HUES6 (cell line): ENCODE measurements at regions not wholly inside any gene's neighbourhood (a gene's known extent, or its start where the extent isn't known, plus 50 kb on each side); places are given as distances from the start of the nearest gene placed in this dataset.

Source experiments
- H3K27ac ChIP-seq: 2 replicates; pipeline ENCODE4 v1.7.0; 2013; ENCODE audit warnings: low read depth, mild to moderate bottlenecking, low read length, inconsistent platforms
- H3K27me3 ChIP-seq: 2 replicates; pipeline ENCODE4 v1.6.1; 2013; ENCODE audit warnings: low read length; ENCODE audit not compliant: control insufficient read depth, insufficient read depth
- H3K36me3 ChIP-seq: 2 replicates; pipeline ENCODE4 v1.6.1; 2013; ENCODE audit warnings: low read length; ENCODE audit not compliant: control insufficient read depth, insufficient read depth
- H3K4me1 ChIP-seq: 2 replicates; pipeline ENCODE4 v1.6.1; 2013; ENCODE audit warnings: low read length; ENCODE audit not compliant: control insufficient read depth, insufficient read depth
- H3K4me3 ChIP-seq: 2 replicates; pipeline ENCODE4 v1.5.1; 2013; ENCODE audit warnings: low read depth, low read length
- H3K9ac ChIP-seq: one replicate; pipeline ENCODE4 v1.6.1; 2013; ENCODE audit warnings: mild to moderate bottlenecking, low read length
- H3K9me3 ChIP-seq: 2 replicates; pipeline ENCODE4 v1.6.1; 2013; ENCODE audit warnings: low read depth, low read length; ENCODE audit not compliant: control insufficient read depth, insufficient read depth

GRCh38 chr3:117144853-117145252, 435.3 kb downstream of the TUSC7 start:
- no peak overlapping the region for H3K4me3 ChIP-seq
- H3K27me3 ChIP-seq: no peaks in the 10 kb centered on the region

GRCh38 chr3:117145677-117146076, 436.1 kb downstream of the TUSC7 start:
- no peak overlapping the region for H3K27ac ChIP-seq
- H3K27me3 ChIP-seq: no peaks in the 10 kb centered on the region
- no peaks in the 10 kb centered on the region for H3K36me3 ChIP-seq
- no peak overlapping the region for H3K9ac ChIP-seq
- no peak overlapping the region for H3K4me3 ChIP-seq
- H3K9me3 ChIP-seq: no peaks in the 10 kb centered on the region
- peaks cover 11% of the 10 kb centered on the region; the same call in 1 of the 2 replicates for H3K4me1 ChIP-seq

More at GRCh38 chr3:117144853-117145252, 435.3 kb downstream of the TUSC7 start:
- Histone ChIP-seq H3K36me3 (no peaks in the 10 kb centered on the region), H3K4me1 (peaks cover 11% of the 10 kb centered on the region; the same call in 1 of the 2 replicates), H3K9me3 (no peaks in the 10 kb centered on the region), H3K9ac (no peak overlapping the region), H3K27ac (no peak overlapping the region)

GRCh38 chr3:117146571-117146970, 437.0 kb downstream of the TUSC7 start:
- no peak overlapping the region for H3K27ac ChIP-seq
- no peaks in the 10 kb centered on the region for H3K36me3 ChIP-seq
- peaks cover 11% of the 10 kb centered on the region; the same call in 1 of the 2 replicates for H3K4me1 ChIP-seq
- no peaks in the 10 kb centered on the region for H3K9me3 ChIP-seq
- no peaks in the 10 kb centered on the region for H3K27me3 ChIP-seq
- H3K9ac ChIP-seq: no peak overlapping the region
- no peak overlapping the region for H3K4me3 ChIP-seq

GRCh38 chr3:117149584-117149983, 440.0 kb downstream of the TUSC7 start:
- no peak overlapping the region for H3K4me3 ChIP-seq
- no peak overlapping the region for H3K9ac ChIP-seq
- H3K9me3 ChIP-seq: no peaks in the 10 kb centered on the region
- no peak overlapping the region for H3K27ac ChIP-seq
- H3K27me3 ChIP-seq: no peaks in the 10 kb centered on the region
- H3K4me1 ChIP-seq: peaks cover 11% of the 10 kb centered on the region; the same call in 1 of the 2 replicates
- H3K36me3 ChIP-seq: no peaks in the 10 kb centered on the region

- Histone ChIP-seq H3K4me1 (peaks cover 11% of the 10 kb centered on the region; the same call in 1 of the 2 replicates), H3K27me3 (no peaks in the 10 kb centered on the region), H3K9ac (no peak overlapping the region), H3K9me3 (no peaks in the 10 kb centered on the region), H3K36me3 (no peaks in the 10 kb centered on the region), H3K4me3 (no peak overlapping the region), H3K27ac (no peak overlapping the region)
Observed at GRCh38 chr3:117150628-117151027, 441.0 kb downstream of the TUSC7 start.

- Histone ChIP-seq H3K36me3 (no peaks in the 10 kb centered on the region), H3K9me3 (no peaks in the 10 kb centered on the region), H3K4me1 (peaks cover 3% of the 10 kb centered on the region; the same call in 1 of the 2 replicates), H3K4me3 (no peak overlapping the region), H3K27ac (no peak overlapping the region), H3K9ac (no peak overlapping the region), H3K27me3 (no peaks in the 10 kb centered on the region)
Observed at GRCh38 chr3:117160176-117160575, 450.6 kb downstream of the TUSC7 start.

- H3K9ac ChIP-seq: no peak overlapping the region
- no peaks in the 10 kb centered on the region for H3K27me3 ChIP-seq
- H3K9me3 ChIP-seq: no peaks in the 10 kb centered on the region
- H3K36me3 ChIP-seq: no peaks in the 10 kb centered on the region
- no peak overlapping the region for H3K27ac ChIP-seq
- H3K4me1 ChIP-seq: 0 out of 2 replicates have a peak, but pooled peaks cover under 1% of the 10 kb centered on the region
- no peak overlapping the region for H3K4me3 ChIP-seq
Observed at GRCh38 chr3:117161816-117162215, 452.2 kb downstream of the TUSC7 start.

GRCh38 chr3:117165176-117165575, 455.6 kb downstream of the TUSC7 start:
- H3K4me3 ChIP-seq: no peak overlapping the region
- no peaks in the 10 kb centered on the region for H3K4me1 ChIP-seq
- H3K9ac ChIP-seq: no peak overlapping the region
- H3K36me3 ChIP-seq: no peaks in the 10 kb centered on the region
- no peaks in the 10 kb centered on the region for H3K27me3 ChIP-seq
- no peak overlapping the region for H3K27ac ChIP-seq
- H3K9me3 ChIP-seq: no peaks in the 10 kb centered on the region

GRCh38 chr3:117165601-117166051, 456.0 kb downstream of the TUSC7 start:
- Histone ChIP-seq H3K36me3 (no peaks in the 10 kb centered on the region), H3K27ac (no peak overlapping the region), H3K27me3 (no peaks in the 10 kb centered on the region), H3K9me3 (no peaks in the 10 kb centered on the region), H3K4me3 (no peak overlapping the region), H3K4me1 (no peaks in the 10 kb centered on the region), H3K9ac (no peak overlapping the region)

GRCh38 chr3:117168896-117169295, 459.3 kb downstream of the TUSC7 start:
- no peak overlapping the region for H3K27ac ChIP-seq

GRCh38 chr3:117170094-117170493, 460.5 kb downstream of the TUSC7 start:
- Histone ChIP-seq H3K36me3 (no peaks in the 10 kb centered on the region), H3K9me3 (no peaks in the 10 kb centered on the region), H3K27ac (no peak overlapping the region), H3K27me3 (no peaks in the 10 kb centered on the region), H3K4me1 (no peaks in the 10 kb centered on the region), H3K4me3 (no peak overlapping the region), H3K9ac (no peak overlapping the region)

More at GRCh38 chr3:117168896-117169295, 459.3 kb downstream of the TUSC7 start:
- no peaks in the 10 kb centered on the region for H3K36me3 ChIP-seq
- no peaks in the 10 kb centered on the region for H3K27me3 ChIP-seq
- H3K4me3 ChIP-seq: no peak overlapping the region
- no peak overlapping the region for H3K9ac ChIP-seq
- H3K9me3 ChIP-seq: no peaks in the 10 kb centered on the region
- H3K4me1 ChIP-seq: no peaks in the 10 kb centered on the region

GRCh38 chr3:117171124-117171523, 461.5 kb downstream of the TUSC7 start:
- Histone ChIP-seq H3K9me3 (no peaks in the 10 kb centered on the region), H3K27ac (no peak overlapping the region), H3K4me3 (no peak overlapping the region), H3K4me1 (no peaks in the 10 kb centered on the region), H3K36me3 (no peaks in the 10 kb centered on the region), H3K27me3 (no peaks in the 10 kb centered on the region), H3K9ac (no peak overlapping the region)
